ENCODE measurements at regions not wholly inside any gene's neighbourhood (a gene's known extent, or its start where the extent isn't known, plus 50 kb on each side); places are given as distances from the start of the nearest gene placed in this dataset.

DNA sequence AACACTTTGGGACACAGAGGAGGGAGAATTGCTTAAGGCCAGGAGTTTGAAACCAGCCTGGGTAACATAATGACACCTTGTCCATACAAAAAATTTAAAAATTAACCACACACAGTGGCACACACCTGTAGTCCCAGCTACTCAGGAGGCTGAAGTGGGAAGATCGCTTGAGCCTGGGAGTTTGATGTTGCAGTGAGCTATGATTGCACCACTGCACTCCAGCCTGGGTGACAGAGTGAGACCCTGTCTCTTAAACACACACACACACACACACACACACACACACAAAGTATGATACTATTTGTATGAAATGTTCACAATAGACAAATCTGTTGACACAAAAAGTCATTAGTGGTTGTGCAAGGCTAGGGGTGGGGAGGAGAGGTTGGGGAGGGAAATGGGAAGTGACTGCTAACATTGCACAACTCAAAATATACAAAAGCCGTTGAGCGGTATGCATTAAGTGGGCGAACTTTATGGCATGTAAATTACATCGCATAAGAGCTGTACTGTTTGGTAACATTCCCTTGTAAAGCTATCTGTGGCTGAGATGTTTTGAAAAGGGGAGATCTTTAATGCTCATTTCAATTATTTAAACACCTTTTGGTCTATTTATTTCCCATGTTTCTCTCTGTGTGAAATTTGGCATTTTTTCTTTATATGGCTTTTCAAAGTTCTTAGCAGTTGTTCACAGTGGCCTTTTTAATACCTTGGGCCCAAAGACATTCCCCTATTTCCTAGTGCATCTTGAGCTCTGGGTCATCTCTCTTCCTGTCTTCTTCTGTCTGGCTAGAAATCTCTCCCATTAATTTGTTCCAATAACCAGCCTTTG, 58.9 kb upstream of the ZNF516 start:
- no peak overlapping the region for H3K9ac ChIP-seq (ENCODE audit: low read length)
- BruUV-seq (replicated peaks) = no TSS peak
- no peak overlapping the region for H3K4me3 ChIP-seq (ENCODE audit: low read length)
- ChIA-PET CTCF (no interaction called here), POLR2A (ENCODE audit: unreplicated experiment) (no interaction called here)
- no peak overlapping the region for H2AFZ ChIP-seq (ENCODE audit: low read length)
- H3K27ac ChIP-seq (ENCODE audit: low read length) = no peak overlapping the region
- H3K4me1 ChIP-seq (ENCODE audit: insufficient read depth, low read length) = peaks cover 1% of the 10 kb centered on the region; the same call in 1 of the 2 replicates
- H3F3A ChIP-seq (ENCODE audit: low read length, unreplicated experiment) = no peaks in the 10 kb centered on the region
- no peaks in the 10 kb centered on the region for H3K36me3 ChIP-seq (ENCODE audit: low read depth, low read length)
- H3K79me2 ChIP-seq (ENCODE audit: low read length) = no peaks in the 10 kb centered on the region
- DNase-seq (peak; percentile 6), ATAC-seq (no peak)
- H4K20me1 ChIP-seq (ENCODE audit: low read length) = no peaks in the 10 kb centered on the region
- no peak overlapping the region for H3K4me2 ChIP-seq (ENCODE audit: low read length)
- no peak for TF ChIP-seq EZH2phosphoT487 (IDR thresholded peaks at IDR 0.05; ENCODE audit: borderline replicate concordance, low read length)
- TF ChIP-seq, protein P1, sequence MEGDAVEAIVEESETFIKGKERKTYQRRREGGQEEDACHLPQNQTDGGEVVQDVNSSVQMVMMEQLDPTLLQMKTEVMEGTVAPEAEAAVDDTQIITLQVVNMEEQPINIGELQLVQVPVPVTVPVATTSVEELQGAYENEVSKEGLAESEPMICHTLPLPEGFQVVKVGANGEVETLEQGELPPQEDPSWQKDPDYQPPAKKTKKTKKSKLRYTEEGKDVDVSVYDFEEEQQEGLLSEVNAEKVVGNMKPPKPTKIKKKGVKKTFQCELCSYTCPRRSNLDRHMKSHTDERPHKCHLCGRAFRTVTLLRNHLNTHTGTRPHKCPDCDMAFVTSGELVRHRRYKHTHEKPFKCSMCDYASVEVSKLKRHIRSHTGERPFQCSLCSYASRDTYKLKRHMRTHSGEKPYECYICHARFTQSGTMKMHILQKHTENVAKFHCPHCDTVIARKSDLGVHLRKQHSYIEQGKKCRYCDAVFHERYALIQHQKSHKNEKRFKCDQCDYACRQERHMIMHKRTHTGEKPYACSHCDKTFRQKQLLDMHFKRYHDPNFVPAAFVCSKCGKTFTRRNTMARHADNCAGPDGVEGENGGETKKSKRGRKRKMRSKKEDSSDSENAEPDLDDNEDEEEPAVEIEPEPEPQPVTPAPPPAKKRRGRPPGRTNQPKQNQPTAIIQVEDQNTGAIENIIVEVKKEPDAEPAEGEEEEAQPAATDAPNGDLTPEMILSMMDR (conservative IDR thresholded peaks at IDR 0.05; ENCODE audit: low read depth, low read length) = no peak
- no peaks in the 10 kb centered on the region for H3K9me2 ChIP-seq (replicated peaks; ENCODE audit: low read length)
- peaks cover 42% of the 10 kb centered on the region; the same call in 1 of the 2 replicates for H3K27me3 ChIP-seq (ENCODE audit: low read length)
- intact Hi-C loops (cut with micrococcal nuclease) = no loop called here
- no peaks in the 10 kb centered on the region for H3K9me3 ChIP-seq (ENCODE audit: low read length)

DNA sequence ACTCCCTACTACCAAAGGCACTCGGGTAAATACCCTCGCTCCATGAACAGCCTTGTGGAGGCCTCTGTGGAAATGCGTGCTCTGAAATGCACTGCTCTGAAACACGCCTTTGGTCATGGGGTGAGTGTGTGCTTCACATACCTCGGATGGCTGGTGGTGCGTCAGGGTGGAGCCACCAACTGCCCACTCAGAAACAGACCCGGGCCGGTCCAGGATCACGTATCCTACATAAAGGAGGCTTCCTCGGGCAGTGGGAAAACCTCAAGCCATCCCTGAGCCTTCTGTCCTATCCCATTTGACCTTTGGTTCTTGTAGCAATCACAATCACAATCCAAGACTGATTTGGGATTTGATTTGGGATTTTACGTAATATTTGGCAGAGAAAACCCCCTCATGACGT, 53.5 kb upstream of the ZNF516 start:
- no peak overlapping the region for H3K9ac ChIP-seq (ENCODE audit: low read length)
- H3K27ac ChIP-seq (ENCODE audit: low read length) = no peak overlapping the region
- DNase-seq (no peak), ATAC-seq (no peak)
- no peaks in the 10 kb centered on the region for H3K36me3 ChIP-seq (ENCODE audit: low read depth, low read length)
- POLR2A ChIA-PET (ENCODE audit: unreplicated experiment) = no interaction called here
- H4K20me1 ChIP-seq (ENCODE audit: low read length) = no peaks in the 10 kb centered on the region
- TF ChIP-seq EZH2phosphoT487 (IDR thresholded peaks at IDR 0.05; ENCODE audit: borderline replicate concordance, low read length) = no peak
- TF ChIP-seq, protein P1 (conservative IDR thresholded peaks at IDR 0.05; ENCODE audit: low read depth, low read length) = no peak
- TF ChIP-seq EZH2 (IDR thresholded peaks at IDR 0.05; ENCODE audit: low read length, unreplicated experiment) = no peak
- H3K4me2 ChIP-seq (ENCODE audit: low read length) = no peak overlapping the region
- H3F3A ChIP-seq (ENCODE audit: low read length, unreplicated experiment) = no peaks in the 10 kb centered on the region
- H2AFZ ChIP-seq (ENCODE audit: low read length) = no peak overlapping the region
- H3K79me2 ChIP-seq (ENCODE audit: low read length) = no peaks in the 10 kb centered on the region
- H3K27me3 ChIP-seq (ENCODE audit: low read length) = peaks cover 78% of the 10 kb centered on the region
- H3K4me3 ChIP-seq (ENCODE audit: low read length) = no peak overlapping the region
- H3K9me2 ChIP-seq (replicated peaks; ENCODE audit: low read length) = no peaks in the 10 kb centered on the region
- BruUV-seq (replicated peaks) = no TSS peak
- H3K4me1 ChIP-seq (ENCODE audit: insufficient read depth, low read length) = no peaks in the 10 kb centered on the region
- CTCF ChIA-PET = no interaction called here
- intact Hi-C loops (cut with micrococcal nuclease) = no loop called here
- H3K9me3 ChIP-seq (ENCODE audit: low read length) = no peaks in the 10 kb centered on the region

DNA sequence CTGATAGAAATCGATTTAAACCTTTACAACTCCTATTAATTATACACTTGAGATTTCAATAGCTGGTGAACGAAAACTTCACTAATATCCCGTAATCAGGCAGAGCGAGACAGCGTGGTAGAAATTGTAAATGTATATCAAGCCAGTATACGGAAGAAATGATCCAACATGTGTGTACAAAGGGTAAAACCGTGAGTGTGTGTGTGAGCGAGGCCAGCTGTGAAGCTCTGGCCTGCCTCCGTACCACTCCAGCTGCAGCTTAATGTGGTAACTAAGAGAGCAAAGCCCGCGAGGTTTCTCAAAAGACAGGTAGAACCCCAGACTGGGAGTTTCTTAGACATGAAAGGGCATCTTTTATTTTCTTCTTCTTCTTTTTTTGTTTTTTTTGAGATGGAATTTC, 52.3 kb upstream of the ZNF516 start:
- Histone ChIP-seq H3F3A (ENCODE audit: low read length, unreplicated experiment) (no peaks in the 10 kb centered on the region), H3K27me3 (ENCODE audit: low read length) (peaks cover 84% of the 10 kb centered on the region), H3K9me3 (ENCODE audit: low read length) (no peaks in the 10 kb centered on the region), H3K36me3 (ENCODE audit: low read depth, low read length) (no peaks in the 10 kb centered on the region), H3K27ac (ENCODE audit: low read length) (no peak overlapping the region), H3K9ac (ENCODE audit: low read length) (no peak overlapping the region), H3K4me3 (ENCODE audit: low read length) (no peak overlapping the region), H3K9me2 (replicated peaks; ENCODE audit: low read length) (no peaks in the 10 kb centered on the region), H4K20me1 (ENCODE audit: low read length) (no peaks in the 10 kb centered on the region), H3K4me1 (ENCODE audit: insufficient read depth, low read length) (no peaks in the 10 kb centered on the region), H3K79me2 (ENCODE audit: low read length) (no peaks in the 10 kb centered on the region), H2AFZ (ENCODE audit: low read length) (no peak overlapping the region), H3K4me2 (ENCODE audit: low read length) (no peak overlapping the region)
- no TSS peak for BruUV-seq (replicated peaks)
- CTCF ChIA-PET = no interaction called here
- ATAC-seq (no peak), DNase-seq (no peak)
- intact Hi-C loops (cut with micrococcal nuclease) = no loop called here
- POLR2A ChIA-PET (ENCODE audit: unreplicated experiment) = no interaction called here
- TF ChIP-seq EZH2 (IDR thresholded peaks at IDR 0.05; ENCODE audit: low read length, unreplicated experiment) (no peak), EZH2phosphoT487 (IDR thresholded peaks at IDR 0.05; ENCODE audit: borderline replicate concordance, low read length) (no peak)
- TF ChIP-seq, protein P1 (conservative IDR thresholded peaks at IDR 0.05; ENCODE audit: low read depth, low read length) = no peak
